WERI-Rb-1 (cell line): ENCODE measurements at regions not wholly inside any gene's neighbourhood (a gene's known extent, or its start where the extent isn't known, plus 50 kb on each side); places are given as distances from the start of the nearest gene placed in this dataset.

Source experiments
- DNase-seq: peaks from one replicate; pipeline ENCODE4 v3.0.0-alpha.2; 2020
- H3K27ac ChIP-seq: fragments of 250-450 bp; sonication (Bioruptor Pico); 2 replicates; pipeline ENCODE4 v1.5.1; 2020; ENCODE audit warnings: mild to moderate bottlenecking, moderate library complexity
- H3K27me3 ChIP-seq: fragments of 250-450 bp; sonication (Bioruptor Pico); 2 replicates; pipeline ENCODE4 v1.5.1; 2021; ENCODE audit warnings: mild to moderate bottlenecking, low read depth, moderate library complexity; ENCODE audit not compliant: insufficient read depth, severe bottlenecking
- H3K36me3 ChIP-seq: fragments of 250-450 bp; sonication (Bioruptor Pico); 2 replicates; pipeline ENCODE4 v1.5.1; 2020; ENCODE audit warnings: mild to moderate bottlenecking, moderate library complexity
- H3K4me3 ChIP-seq: 2 replicates; pipeline ENCODE4 v1.5.1; 2011; ENCODE audit warnings: low read depth, mild to moderate bottlenecking, control low read depth, low read length
- H3K9me3 ChIP-seq: fragments of 250-450 bp; sonication (Bioruptor Pico); 2 replicates; pipeline ENCODE4 v1.5.1; 2021; ENCODE audit warnings: mild to moderate bottlenecking, moderate library complexity; ENCODE audit not compliant: severe bottlenecking
- TF ChIP-seq, protein P1 (sequence below): IDR thresholded peaks from 2 replicates; pipeline ENCODE4 v1.5.1; 2011; ENCODE audit warnings: low read depth, mild to moderate bottlenecking, control low read depth, inconsistent platforms, low read length

- TF ChIP-seq, protein P1, sequence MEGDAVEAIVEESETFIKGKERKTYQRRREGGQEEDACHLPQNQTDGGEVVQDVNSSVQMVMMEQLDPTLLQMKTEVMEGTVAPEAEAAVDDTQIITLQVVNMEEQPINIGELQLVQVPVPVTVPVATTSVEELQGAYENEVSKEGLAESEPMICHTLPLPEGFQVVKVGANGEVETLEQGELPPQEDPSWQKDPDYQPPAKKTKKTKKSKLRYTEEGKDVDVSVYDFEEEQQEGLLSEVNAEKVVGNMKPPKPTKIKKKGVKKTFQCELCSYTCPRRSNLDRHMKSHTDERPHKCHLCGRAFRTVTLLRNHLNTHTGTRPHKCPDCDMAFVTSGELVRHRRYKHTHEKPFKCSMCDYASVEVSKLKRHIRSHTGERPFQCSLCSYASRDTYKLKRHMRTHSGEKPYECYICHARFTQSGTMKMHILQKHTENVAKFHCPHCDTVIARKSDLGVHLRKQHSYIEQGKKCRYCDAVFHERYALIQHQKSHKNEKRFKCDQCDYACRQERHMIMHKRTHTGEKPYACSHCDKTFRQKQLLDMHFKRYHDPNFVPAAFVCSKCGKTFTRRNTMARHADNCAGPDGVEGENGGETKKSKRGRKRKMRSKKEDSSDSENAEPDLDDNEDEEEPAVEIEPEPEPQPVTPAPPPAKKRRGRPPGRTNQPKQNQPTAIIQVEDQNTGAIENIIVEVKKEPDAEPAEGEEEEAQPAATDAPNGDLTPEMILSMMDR: no peak
- Histone ChIP-seq H3K4me3 (no peak overlapping the region), H3K27me3 (peaks cover 41% of the 10 kb centered on the region), H3K9me3 (no peaks in the 10 kb centered on the region), H3K27ac (no peak overlapping the region), H3K36me3 (no peaks in the 10 kb centered on the region)
- no peak for DNase-seq
Observed at GRCh38 chrX:139083191-139083590, 371.7 kb upstream of the FGF13 start.

GRCh38 chrX:139081965-139082364 is 370.4 kb upstream of the FGF13 start:
- Histone ChIP-seq H3K27me3 (peaks cover 40% of the 10 kb centered on the region), H3K36me3 (no peaks in the 10 kb centered on the region), H3K9me3 (no peaks in the 10 kb centered on the region), H3K27ac (no peak overlapping the region), H3K4me3 (no peak overlapping the region)
- TF ChIP-seq, protein P1: no peak
- DNase-seq: no peak

DNA sequence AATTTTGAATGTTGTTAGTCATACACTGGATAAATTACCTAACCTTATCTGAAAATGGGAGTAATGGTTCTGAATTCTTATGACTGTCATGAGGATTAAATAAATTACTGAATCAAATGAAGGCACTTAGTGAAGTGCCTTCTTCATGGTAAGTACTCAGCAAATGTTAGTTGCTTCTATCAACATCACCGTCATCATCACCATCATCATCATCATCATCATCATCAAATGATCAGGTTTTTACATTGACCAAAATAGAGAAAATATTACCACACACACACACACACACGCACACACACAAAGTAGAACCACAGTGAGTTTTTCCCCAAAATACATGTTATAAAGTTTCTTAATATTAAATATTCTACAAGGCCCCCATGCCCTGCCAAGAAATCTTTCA is 368.3 kb upstream of the FGF13 start:
- Histone ChIP-seq H3K27me3 (peaks cover 35% of the 10 kb centered on the region), H3K9me3 (no peaks in the 10 kb centered on the region), H3K4me3 (no peak overlapping the region), H3K27ac (no peak overlapping the region), H3K36me3 (no peaks in the 10 kb centered on the region)
- TF ChIP-seq, protein P1: no peak
- DNase-seq: no peak

- DNase-seq: no peak
- Histone ChIP-seq H3K9me3 (no peaks in the 10 kb centered on the region), H3K36me3 (no peaks in the 10 kb centered on the region), H3K27me3 (peaks cover 36% of the 10 kb centered on the region), H3K27ac (no peak overlapping the region), H3K4me3 (no peak overlapping the region)
- TF ChIP-seq, protein P1: no peak
Observed at GRCh38 chrX:139078761-139079280, 367.3 kb upstream of the FGF13 start.

GRCh38 chrX:139078342-139078741 is 366.8 kb upstream of the FGF13 start:
- no peak overlapping the region for H3K27ac ChIP-seq
- H3K27me3 ChIP-seq: peaks cover 36% of the 10 kb centered on the region
- DNase-seq: no peak
- no peak overlapping the region for H3K4me3 ChIP-seq
- TF ChIP-seq, protein P1: no peak
- H3K36me3 ChIP-seq: no peaks in the 10 kb centered on the region
- no peaks in the 10 kb centered on the region for H3K9me3 ChIP-seq
